LNCaP clone FGC (cell line): ENCODE measurements at regions not wholly inside any gene's neighbourhood (a gene's known extent, or its start where the extent isn't known, plus 50 kb on each side); places are given as distances from the start of the nearest gene placed in this dataset.
"Not testable (repeated sequence)": the region's sequence is repeated elsewhere in the genome, so short reads cannot be mapped to it uniquely, and the experiment has no call there.

Experiments used
- DNase-seq: peaks from one replicate; pipeline ENCODE4 v3.0.0-alpha.2; 2011; ENCODE audit warnings: low read depth
- H3K4me3 ChIP-seq: 2 replicates; pipeline ENCODE4 v1.5.1; 2011; ENCODE audit warnings: mild to moderate bottlenecking, low read depth, low read length, control low read depth
- CTCF ChIP-seq: IDR thresholded peaks from 2 replicates; pipeline ENCODE4 v1.5.1; 2012; ENCODE audit warnings: mild to moderate bottlenecking; ENCODE audit not compliant: control insufficient read depth, insufficient read depth; ENCODE audit errors: extremely low read depth

- DNase-seq, H3K4me3 ChIP-seq: not testable (repeated sequence)
Observed at GRCh38 chr6:88417361-88417760, 251.2 kb upstream of the CNR1 start.

GRCh38 chr6:88413459-88413858, 247.3 kb upstream of the CNR1 start:
- no peak for DNase-seq
- H3K4me3 ChIP-seq = no peak overlapping the region
- TF ChIP-seq CTCF = no peak

- H3K4me3 ChIP-seq, DNase-seq: not testable (repeated sequence)
Observed at GRCh38 chr6:88408355-88408754, 242.2 kb upstream of the CNR1 start.

GRCh38 chr6:88406674-88407073, 240.5 kb upstream of the CNR1 start:
- DNase-seq, H3K4me3 ChIP-seq: not testable (repeated sequence)

- no peak for DNase-seq
- H3K4me3 ChIP-seq = no peak overlapping the region
- no peak for TF ChIP-seq CTCF
Observed at GRCh38 chr6:88403486-88403885, 237.3 kb upstream of the CNR1 start.

- no peak for DNase-seq
- no peak overlapping the region for H3K4me3 ChIP-seq
Observed at GRCh38 chr6:88402909-88403308, 236.8 kb upstream of the CNR1 start.

GRCh38 chr6:88390998-88391397, 224.9 kb upstream of the CNR1 start:
- not testable (repeated sequence) for H3K4me3 ChIP-seq, DNase-seq

More at GRCh38 chr6:88402909-88403308, 236.8 kb upstream of the CNR1 start:
- no peak for TF ChIP-seq CTCF

- no peak for TF ChIP-seq CTCF
- no peak overlapping the region for H3K4me3 ChIP-seq
- no peak for DNase-seq
Observed at GRCh38 chr6:88388589-88388988, 222.4 kb upstream of the CNR1 start.

GRCh38 chr6:88386167-88386566, 220.0 kb upstream of the CNR1 start:
- DNase-seq = no peak
- no peak for TF ChIP-seq CTCF
- no peak overlapping the region for H3K4me3 ChIP-seq
